Glutamatergic neuron (in vitro differentiated cells): ENCODE measurements at regions not wholly inside any gene's neighbourhood (a gene's known extent, or its start where the extent isn't known, plus 50 kb on each side); places are given as distances from the start of the nearest gene placed in this dataset.
A peak's percentile ranks its signal among the peaks of the same experiment; 100 is the strongest.

Experiments
- DNase-seq: peaks from one replicate; pipeline ENCODE4 v3.0.0; 2022
- H3K27ac Mint-ChIP-seq: one replicate; pipeline ENCODE4 v1.8.0; 2020; ENCODE audit warnings: mild to moderate bottlenecking, mixed read lengths, inconsistent platforms; ENCODE audit not compliant: unreplicated experiment
- H3K27me3 Mint-ChIP-seq: one replicate; pipeline ENCODE4 v1.8.0; 2020; ENCODE audit warnings: mild to moderate bottlenecking, moderate library complexity, mixed read lengths, inconsistent platforms; ENCODE audit not compliant: unreplicated experiment
- H3K36me3 Mint-ChIP-seq: one replicate; pipeline ENCODE4 v1.8.0; 2020; ENCODE audit warnings: mild to moderate bottlenecking, mixed read lengths, inconsistent platforms; ENCODE audit not compliant: unreplicated experiment
- H3K4me1 Mint-ChIP-seq: one replicate; pipeline ENCODE4 v1.8.0; 2020; ENCODE audit warnings: mild to moderate bottlenecking, low read depth, mixed read lengths, inconsistent platforms; ENCODE audit not compliant: unreplicated experiment
- H3K4me3 Mint-ChIP-seq: one replicate; pipeline ENCODE4 v1.8.0; 2020; ENCODE audit warnings: mild to moderate bottlenecking, mixed read lengths, inconsistent platforms; ENCODE audit not compliant: unreplicated experiment
- H3K9me3 Mint-ChIP-seq: one replicate; pipeline ENCODE4 v1.8.0; 2020; ENCODE audit warnings: mild to moderate bottlenecking, moderate library complexity, mixed read lengths, inconsistent platforms; ENCODE audit not compliant: unreplicated experiment
- TF ChIP-seq, protein P1 (sequence below): fragments of 200-600 bp; sonication (generic); IDR thresholded peaks from one replicate; pipeline ENCODE4 v1.5.0; 2021; ENCODE audit not compliant: partially characterized antibody, unreplicated experiment

DNA sequence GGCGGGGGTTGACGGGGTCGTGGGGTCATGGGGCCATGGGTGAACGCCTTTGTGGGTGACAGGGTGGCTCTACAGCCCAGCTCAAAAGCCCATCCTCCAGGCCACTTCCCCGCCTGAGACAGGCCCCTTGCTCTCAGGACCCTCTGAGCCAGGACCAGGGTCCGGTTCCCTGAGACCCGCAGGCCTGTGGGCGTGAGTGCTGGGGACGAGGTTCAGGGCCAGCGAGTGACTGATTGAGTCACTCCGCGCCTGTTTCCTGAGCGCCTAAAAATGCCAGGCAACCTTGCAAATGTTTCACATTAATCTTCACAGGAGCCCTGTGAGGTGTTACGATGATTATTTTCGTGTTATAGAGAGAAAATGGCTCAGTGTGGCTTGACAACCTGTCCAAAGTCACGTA is 97.8 kb downstream of the ZNF674 start:
- Mint-ChIP-seq H3K27me3 (no peaks in the 10 kb centered on the region), H3K4me1 (no peaks in the 10 kb centered on the region), H3K27ac (peak overlapping the region; percentile 59), H3K36me3 (no peaks in the 10 kb centered on the region), H3K4me3 (peak overlapping the region; percentile 86), H3K9me3 (no peaks in the 10 kb centered on the region)
- TF ChIP-seq, protein P1, sequence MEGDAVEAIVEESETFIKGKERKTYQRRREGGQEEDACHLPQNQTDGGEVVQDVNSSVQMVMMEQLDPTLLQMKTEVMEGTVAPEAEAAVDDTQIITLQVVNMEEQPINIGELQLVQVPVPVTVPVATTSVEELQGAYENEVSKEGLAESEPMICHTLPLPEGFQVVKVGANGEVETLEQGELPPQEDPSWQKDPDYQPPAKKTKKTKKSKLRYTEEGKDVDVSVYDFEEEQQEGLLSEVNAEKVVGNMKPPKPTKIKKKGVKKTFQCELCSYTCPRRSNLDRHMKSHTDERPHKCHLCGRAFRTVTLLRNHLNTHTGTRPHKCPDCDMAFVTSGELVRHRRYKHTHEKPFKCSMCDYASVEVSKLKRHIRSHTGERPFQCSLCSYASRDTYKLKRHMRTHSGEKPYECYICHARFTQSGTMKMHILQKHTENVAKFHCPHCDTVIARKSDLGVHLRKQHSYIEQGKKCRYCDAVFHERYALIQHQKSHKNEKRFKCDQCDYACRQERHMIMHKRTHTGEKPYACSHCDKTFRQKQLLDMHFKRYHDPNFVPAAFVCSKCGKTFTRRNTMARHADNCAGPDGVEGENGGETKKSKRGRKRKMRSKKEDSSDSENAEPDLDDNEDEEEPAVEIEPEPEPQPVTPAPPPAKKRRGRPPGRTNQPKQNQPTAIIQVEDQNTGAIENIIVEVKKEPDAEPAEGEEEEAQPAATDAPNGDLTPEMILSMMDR: no peak
- no peak for DNase-seq

- Mint-ChIP-seq H3K9me3 (no peaks in the 10 kb centered on the region), H3K27ac (peak overlapping the region; percentile 90), H3K4me3 (peak overlapping the region; percentile 86), H3K4me1 (no peaks in the 10 kb centered on the region), H3K36me3 (no peaks in the 10 kb centered on the region), H3K27me3 (no peaks in the 10 kb centered on the region)
- TF ChIP-seq, protein P1: no peak
- peak; percentile 91 for DNase-seq
These were observed 98.4 kb downstream of the ZNF674 start for GRCh38 chrX:46446727-46447378.

DNA sequence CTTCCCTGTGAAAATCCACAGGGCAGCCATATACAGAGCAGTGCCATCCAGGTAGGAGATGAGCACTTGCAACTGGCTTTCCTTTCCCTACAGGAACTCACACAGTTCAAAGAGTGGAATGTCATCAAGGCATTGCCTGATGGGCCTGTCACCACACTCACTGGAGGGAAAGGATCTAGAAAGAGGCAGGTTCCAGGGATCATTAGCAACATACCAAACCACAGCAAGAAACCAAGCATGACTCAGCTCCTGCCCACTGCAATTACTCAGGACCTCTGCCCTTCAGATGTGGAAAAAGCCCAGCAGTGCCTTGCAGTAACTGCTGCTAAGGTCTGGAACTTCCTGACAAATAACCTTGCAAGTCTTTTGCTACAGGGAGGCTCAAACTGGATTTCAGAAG is 101.2 kb downstream of the ZNF674 start:
- Mint-ChIP-seq H3K4me3 (no peak overlapping the region), H3K36me3 (no peaks in the 10 kb centered on the region), H3K27ac (no peak overlapping the region), H3K9me3 (no peaks in the 10 kb centered on the region), H3K27me3 (no peaks in the 10 kb centered on the region), H3K4me1 (no peaks in the 10 kb centered on the region)
- TF ChIP-seq, protein P1: no peak
- no peak for DNase-seq

DNA sequence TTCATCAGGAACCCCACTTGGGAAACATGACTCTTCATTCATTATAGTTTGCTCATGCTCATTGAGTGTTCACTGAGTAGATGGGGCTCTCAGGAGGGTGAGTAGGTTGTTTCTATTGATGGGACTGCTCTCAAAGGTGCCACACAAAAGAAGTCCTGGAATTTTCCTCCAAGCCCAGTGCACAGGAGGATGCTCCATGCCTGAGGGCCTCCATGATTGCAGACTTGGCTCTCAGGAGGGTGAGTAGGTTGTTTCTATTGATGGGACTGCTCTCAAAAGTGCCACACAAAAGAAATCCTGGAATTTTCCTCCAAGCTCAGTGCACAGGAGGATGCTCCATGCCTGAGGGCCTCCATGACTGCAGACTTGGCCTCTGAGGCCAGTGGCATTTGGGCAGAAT is 108.5 kb downstream of the ZNF674 start:
- no peaks in the 10 kb centered on the region for H3K9me3 Mint-ChIP-seq
- no peak for DNase-seq
- H3K27ac Mint-ChIP-seq: no peak overlapping the region
- no peaks in the 10 kb centered on the region for H3K4me1 Mint-ChIP-seq
- H3K4me3 Mint-ChIP-seq: no peak overlapping the region
- no peaks in the 10 kb centered on the region for H3K36me3 Mint-ChIP-seq
- TF ChIP-seq, protein P1: no peak
- no peaks in the 10 kb centered on the region for H3K27me3 Mint-ChIP-seq

- Mint-ChIP-seq H3K9me3 (no peaks in the 10 kb centered on the region), H3K27ac (no peak overlapping the region), H3K4me1 (no peaks in the 10 kb centered on the region), H3K36me3 (no peaks in the 10 kb centered on the region), H3K27me3 (no peaks in the 10 kb centered on the region), H3K4me3 (no peak overlapping the region)
- no peak for DNase-seq
- TF ChIP-seq, protein P1: no peak
These were observed 111.3 kb downstream of the ZNF674 start for GRCh38 chrX:46433892-46434291.
